GM10266 (cell line): ENCODE measurements at regions not wholly inside any gene's neighbourhood (a gene's known extent, or its start where the extent isn't known, plus 50 kb on each side); places are given as distances from the start of the nearest gene placed in this dataset.
"Not testable (repeated sequence)": the region's sequence is repeated elsewhere in the genome, so short reads cannot be mapped to it uniquely, and the experiment has no call there.

Experiments
- DNase-seq: peaks from one replicate; pipeline ENCODE4 v3.0.0; 2012; ENCODE audit errors: extremely low spot score
- CTCF ChIP-seq: IDR thresholded peaks from 2 replicates; pipeline ENCODE4 v1.5.1; 2012; ENCODE audit warnings: mild to moderate bottlenecking, low read depth; ENCODE audit not compliant: control insufficient read depth, insufficient read depth; ENCODE audit errors: missing control alignments

- no peak for DNase-seq
- no peak for TF ChIP-seq CTCF
Measured at GRCh38 chr4:104549736-104550135, 55.0 kb upstream of the CXXC4 start.

- DNase-seq, result no peak
- no peak for TF ChIP-seq CTCF
Measured at GRCh38 chr4:104559502-104559901, 64.8 kb upstream of the CXXC4 start.

GRCh38 chr4:104571341-104571740 is 76.6 kb upstream of the CXXC4 start:
- TF ChIP-seq CTCF, result no peak
- DNase-seq, result no peak

DNA sequence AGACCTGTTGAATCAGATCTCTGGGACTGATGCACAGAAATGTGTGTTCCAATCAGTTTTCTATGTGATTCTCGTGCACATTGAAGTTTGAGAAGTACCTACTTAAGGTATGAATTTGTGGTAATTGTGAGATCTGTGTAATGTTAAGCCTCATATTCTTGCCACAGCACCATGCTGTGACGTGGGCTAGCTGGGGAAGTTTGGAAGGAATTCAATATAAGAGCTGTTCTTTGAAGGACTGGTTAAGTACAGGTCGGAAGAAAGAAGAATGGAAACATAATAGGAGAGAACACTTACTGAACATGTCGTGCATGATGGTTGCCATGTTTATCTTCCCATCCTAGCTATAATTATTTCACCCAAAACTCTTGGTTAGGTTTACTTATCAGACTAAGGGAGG is 79.7 kb upstream of the CXXC4 start:
- no peak for TF ChIP-seq CTCF
- DNase-seq, result no peak

- no peak for DNase-seq
- no peak for TF ChIP-seq CTCF
Measured at GRCh38 chr4:104575278-104575677, 80.6 kb upstream of the CXXC4 start.

- DNase-seq, result no peak
- no peak for TF ChIP-seq CTCF
Measured at GRCh38 chr4:104577405-104577804, 82.7 kb upstream of the CXXC4 start.

DNA sequence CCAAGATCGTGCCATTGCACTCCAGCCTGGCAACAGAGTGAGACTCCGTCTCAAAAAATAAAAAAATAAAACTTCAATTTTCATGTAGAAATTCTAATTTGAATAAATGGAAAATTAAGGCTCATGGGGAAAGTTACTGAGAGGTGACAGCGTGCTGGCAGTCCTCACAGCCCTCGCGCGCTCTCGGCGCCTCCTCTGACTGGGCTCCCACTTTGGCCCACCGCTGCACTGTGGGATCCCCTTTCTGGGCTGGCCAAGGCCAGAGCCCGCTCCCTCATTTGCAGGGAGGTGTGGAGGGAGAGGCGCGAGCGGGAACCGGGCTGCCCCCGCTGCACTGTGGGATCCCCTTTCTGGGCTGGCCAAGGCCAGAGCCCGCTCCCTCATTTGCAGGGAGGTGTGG is 86.8 kb upstream of the CXXC4 start:
- not testable (repeated sequence) for DNase-seq

GRCh38 chr4:104582056-104582455 is 87.4 kb upstream of the CXXC4 start:
- not testable (repeated sequence) for DNase-seq
